Fibroblast of lung (primary cell): ENCODE measurements at regions not wholly inside any gene's neighbourhood (a gene's known extent, or its start where the extent isn't known, plus 50 kb on each side); places are given as distances from the start of the nearest gene placed in this dataset.

Experiments
- DNase-seq, 2 donors: peaks; one replicate each; pipeline versions ENCODE4 v3.0.0 to v3.0.0-alpha.2; 2010; ENCODE audit warnings: low read depth in 2 of 2
- H2AFZ ChIP-seq: 2 replicates; pipeline ENCODE4 v1.5.1; 2012; ENCODE audit warnings: low read length, control low read depth, inconsistent platforms
- H3K27ac ChIP-seq: 2 replicates; pipeline ENCODE4 v1.5.1; 2011; ENCODE audit warnings: low read length, control low read depth; ENCODE audit not compliant: insufficient read depth
- H3K27me3 ChIP-seq: 2 replicates; pipeline ENCODE4 v1.5.1; 2011; ENCODE audit warnings: mild to moderate bottlenecking, low read length; ENCODE audit not compliant: control insufficient read depth, insufficient read depth
- H3K36me3 ChIP-seq: 2 replicates; pipeline ENCODE4 v1.5.1; 2011; ENCODE audit warnings: low read length; ENCODE audit not compliant: control insufficient read depth, insufficient read depth
- H3K4me1 ChIP-seq: 2 replicates; pipeline ENCODE4 v1.5.1; 2011; ENCODE audit warnings: low read length; ENCODE audit not compliant: control insufficient read depth, insufficient read depth; ENCODE audit errors: extremely low read depth
- H3K4me2 ChIP-seq: 2 replicates; pipeline ENCODE4 v1.5.1; 2011; ENCODE audit warnings: low read length, control low read depth; ENCODE audit not compliant: insufficient read depth; ENCODE audit errors: extremely low read depth
- H3K4me3 ChIP-seq, 4 experiments: fragments of 200-600 bp in 1 of 4; sonication (generic) in 1 of 4; replicated peaks in 1 of 4; 2 replicates each; pipeline ENCODE4 v1.5.1; 2011 to 2016; ENCODE audit warnings: low read length in 4 of 4, low read depth in 3 of 4, mild to moderate bottlenecking in 3 of 4, control low read depth in 2 of 4, inconsistent platforms in 1 of 4, mixed read lengths in 1 of 4; ENCODE audit not compliant: insufficient read depth in 1 of 4; ENCODE audit errors: control extremely low read depth in 1 of 4
- H3K79me2 ChIP-seq: 2 replicates; pipeline ENCODE4 v1.5.1; 2012; ENCODE audit warnings: mild to moderate bottlenecking, low read length, inconsistent platforms; ENCODE audit not compliant: control insufficient read depth, insufficient read depth
- H3K9ac ChIP-seq: 2 replicates; pipeline ENCODE4 v1.5.1; 2011; ENCODE audit warnings: mild to moderate bottlenecking, low read length, control low read depth; ENCODE audit not compliant: insufficient read depth
- H3K9me3 ChIP-seq: 2 replicates; pipeline ENCODE4 v1.5.1; 2012; ENCODE audit warnings: low read depth, low read length; ENCODE audit not compliant: control insufficient read depth, insufficient read depth
- H4K20me1 ChIP-seq: 2 replicates; pipeline ENCODE4 v1.5.1; 2011; ENCODE audit warnings: low read length; ENCODE audit not compliant: control insufficient read depth, insufficient read depth; ENCODE audit errors: extremely low read depth
- CTCF ChIP-seq, 2 donors: IDR thresholded peaks in 1 of 2; conservative IDR thresholded peaks in 1 of 2; 1 replicate in 1 of 2; 2 replicates in 1 of 2; pipeline ENCODE4 v1.5.1; 2011 to 2012; ENCODE audit warnings: low read length in 2 of 2, control low read depth in 1 of 2, inconsistent platforms in 1 of 2, low read depth in 1 of 2, mild to moderate bottlenecking in 1 of 2
- EZH2 ChIP-seq: IDR thresholded peaks from 2 replicates; pipeline ENCODE4 v1.5.1; 2012; ENCODE audit warnings: low read length, control low read depth, mild to moderate bottlenecking; ENCODE audit errors: missing control alignments

DNA sequence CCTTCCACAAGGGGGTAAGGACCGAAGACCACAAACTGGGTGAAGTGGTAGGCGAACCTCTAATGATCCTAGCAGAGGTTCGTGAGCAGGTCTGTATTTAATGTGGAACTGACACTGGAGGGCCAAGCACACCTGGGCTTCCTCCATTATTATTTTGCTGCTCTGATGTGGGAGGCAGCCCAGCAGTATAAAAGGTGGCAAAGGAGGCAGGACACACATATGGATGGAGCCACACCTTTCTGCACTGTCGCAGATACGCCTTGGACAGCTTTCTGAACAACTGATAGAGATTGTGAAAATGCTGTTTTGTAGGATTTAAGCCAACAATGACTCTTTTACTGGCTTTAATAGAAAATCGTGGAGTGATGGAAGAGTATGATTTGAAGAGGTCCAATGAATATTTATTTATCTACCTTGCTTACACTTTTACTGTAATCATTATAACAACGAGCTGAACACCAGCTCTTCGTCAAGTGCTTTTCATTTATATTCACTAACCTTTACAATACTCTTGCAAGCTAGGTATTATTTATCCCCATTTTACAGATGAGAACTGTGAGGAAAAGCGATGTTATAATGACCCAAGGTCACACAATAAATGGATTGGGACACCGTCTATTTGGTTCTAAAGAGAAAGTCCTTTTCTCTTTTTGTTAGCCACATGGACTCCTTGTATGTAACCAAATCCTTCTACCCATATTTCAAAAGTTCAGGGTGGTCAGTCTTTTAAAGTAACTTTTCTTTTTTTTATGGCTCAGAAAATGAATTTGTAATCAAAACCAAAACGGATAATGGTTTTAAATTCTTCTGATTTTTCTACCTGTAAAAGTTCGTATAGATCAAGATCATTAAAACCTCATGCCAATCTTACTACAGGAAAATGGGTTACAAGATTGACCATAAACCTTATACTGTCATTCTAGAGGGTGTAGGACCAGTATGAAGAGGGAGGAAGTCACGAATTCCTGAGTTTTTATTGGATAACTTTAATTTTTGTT lies 116.9 kb downstream of the UTRN start:
- TF ChIP-seq CTCF (conservative IDR thresholded peaks at IDR 0.05 in 1 of 2, IDR thresholded peaks at IDR 0.05 in 1 of 2; ENCODE audit: low read depth in 1 of 2, low read length in 2 of 2) = no peak
- no peak overlapping the region for H3K4me3 ChIP-seq
- peaks cover 9% of the 10 kb centered on the region for H3K79me2 ChIP-seq
- DNase-seq = no peak
- no peak overlapping the region for H3K9ac ChIP-seq
- H2AFZ ChIP-seq = no peak overlapping the region
- H3K27me3 ChIP-seq = no peaks in the 10 kb centered on the region
- H3K4me1 ChIP-seq = peaks cover 3% of the 10 kb centered on the region
- no peaks in the 10 kb centered on the region for H3K36me3 ChIP-seq
- H3K9me3 ChIP-seq = no peaks in the 10 kb centered on the region
- H3K27ac ChIP-seq = no peak overlapping the region
- H4K20me1 ChIP-seq = no peaks in the 10 kb centered on the region
- H3K4me2 ChIP-seq = no peak overlapping the region

- H3K36me3 ChIP-seq = no peaks in the 10 kb centered on the region
- no peaks in the 10 kb centered on the region for H3K9me3 ChIP-seq
- H3K27ac ChIP-seq = no peak overlapping the region
- H4K20me1 ChIP-seq = no peaks in the 10 kb centered on the region
- H3K9ac ChIP-seq = no peak overlapping the region
- no peak overlapping the region for H3K4me2 ChIP-seq
- no peak for DNase-seq
- peaks cover 9% of the 10 kb centered on the region for H3K79me2 ChIP-seq
- no peak overlapping the region for H3K4me3 ChIP-seq
- H3K27me3 ChIP-seq = no peaks in the 10 kb centered on the region
- TF ChIP-seq EZH2 (no peak), CTCF (conservative IDR thresholded peaks at IDR 0.05 in 1 of 2, IDR thresholded peaks at IDR 0.05 in 1 of 2; ENCODE audit: low read depth in 1 of 2, low read length in 2 of 2) (no peak)
- H3K4me1 ChIP-seq = peaks cover 3% of the 10 kb centered on the region
- H2AFZ ChIP-seq = no peak overlapping the region
Observed at GRCh38 chr6:144402750-144403149, 117.6 kb downstream of the UTRN start.

GRCh38 chr6:144405163-144405562 lies 120.0 kb downstream of the UTRN start:
- no peaks in the 10 kb centered on the region for H3K27me3 ChIP-seq
- H3K4me3 ChIP-seq = no peak overlapping the region
- no peak overlapping the region for H3K9ac ChIP-seq
- H3K36me3 ChIP-seq = no peaks in the 10 kb centered on the region
- peaks cover 7% of the 10 kb centered on the region for H3K79me2 ChIP-seq
- no peaks in the 10 kb centered on the region for H3K9me3 ChIP-seq
- peak in 1 of 2 donors; percentile 75 for DNase-seq
- TF ChIP-seq CTCF (conservative IDR thresholded peaks at IDR 0.05 in 1 of 2, IDR thresholded peaks at IDR 0.05 in 1 of 2; ENCODE audit: low read depth in 1 of 2, low read length in 2 of 2) (no peak), EZH2 (no peak)
- peaks cover 4% of the 10 kb centered on the region for H3K4me1 ChIP-seq
- H2AFZ ChIP-seq = no peak overlapping the region
- no peaks in the 10 kb centered on the region for H4K20me1 ChIP-seq
- no peak overlapping the region for H3K27ac ChIP-seq
- H3K4me2 ChIP-seq = no peak overlapping the region
